OCI-LY3 (cell line): ENCODE measurements at regions not wholly inside any gene's neighbourhood (a gene's known extent, or its start where the extent isn't known, plus 50 kb on each side); places are given as distances from the start of the nearest gene placed in this dataset.
A peak's percentile ranks its signal among the peaks of the same experiment; 100 is the strongest.

Experiments used
- H2AFZ ChIP-seq: fragments of 200-600, 300-600 bp; shearing (Covaris generic); 2 replicates; pipeline ENCODE4 v1.6.0; 2014; ENCODE audit warnings: antibody characterized with exemption, low read depth, low read length
- H3K27ac ChIP-seq: fragments of 200-600, 300-600 bp; sonication (generic); 2 replicates; pipeline ENCODE4 v1.5.1; 2014; ENCODE audit warnings: mild to moderate bottlenecking, low read length, moderate library complexity, mixed read lengths
- H3K27me3 ChIP-seq: fragments of 200-600, 300-600 bp; sonication (generic); 2 replicates; pipeline ENCODE4 v1.6.1; 2014; ENCODE audit warnings: low read depth, low read length, mixed read lengths
- H3K36me3 ChIP-seq: fragments of 200-600, 300-600 bp; sonication (generic); replicated peaks from 2 replicates; pipeline ENCODE3; 2014; ENCODE audit warnings: low read depth, low read length, mixed read lengths
- H3K4me1 ChIP-seq: fragments of 300-600, 200-600 bp; sonication (generic); 2 replicates; pipeline ENCODE4 v1.6.1; 2014; ENCODE audit warnings: low read length, mixed read lengths
- H3K4me2 ChIP-seq: fragments of 200-600, 300-600 bp; sonication (generic); 2 replicates; pipeline ENCODE4 v1.6.1; 2014; ENCODE audit warnings: low read length, mixed read lengths
- H3K4me3 ChIP-seq: fragments of 300-600, 200-600 bp; sonication (generic); 2 replicates; pipeline ENCODE4 v1.5.1; 2014; ENCODE audit warnings: antibody characterized with exemption, mild to moderate bottlenecking, low read length, moderate library complexity
- H3K79me2 ChIP-seq: fragments of 300-600, 200-600 bp; shearing (Covaris generic); 2 replicates; pipeline ENCODE4 v1.6.1; 2014; ENCODE audit warnings: mild to moderate bottlenecking, low read length, mixed read lengths
- H3K9ac ChIP-seq: fragments of 300-600, 200-600 bp; shearing (Covaris generic); 2 replicates; pipeline ENCODE4 v1.6.0; 2014; ENCODE audit warnings: mild to moderate bottlenecking, low read length, moderate library complexity
- H3K9me3 ChIP-seq: fragments of 200-600, 300-600 bp; shearing (Covaris generic); 2 replicates; pipeline ENCODE4 v1.6.1; 2014; ENCODE audit warnings: low read length, mixed read lengths; ENCODE audit not compliant: insufficient read depth
- H4K20me1 ChIP-seq: fragments of 200-600, 300-600 bp; sonication (generic); 2 replicates; pipeline ENCODE4 v1.6.1; 2016; ENCODE audit warnings: low read length, mixed read lengths; ENCODE audit not compliant: insufficient read depth
- EZH2phosphoT487 ChIP-seq: fragments of 200-600 bp; shearing (Covaris generic); IDR thresholded peaks from 2 replicates; pipeline ENCODE4 v1.6.1; 2018; ENCODE audit warnings: antibody characterized with exemption, mixed run types, low read depth
- TF ChIP-seq, protein P1 (sequence below): fragments of 200-600, 300-600 bp; sonication (generic); IDR thresholded peaks from 2 replicates; pipeline ENCODE4 v1.5.1; 2014; ENCODE audit warnings: antibody characterized with exemption, low read length, low read depth

DNA sequence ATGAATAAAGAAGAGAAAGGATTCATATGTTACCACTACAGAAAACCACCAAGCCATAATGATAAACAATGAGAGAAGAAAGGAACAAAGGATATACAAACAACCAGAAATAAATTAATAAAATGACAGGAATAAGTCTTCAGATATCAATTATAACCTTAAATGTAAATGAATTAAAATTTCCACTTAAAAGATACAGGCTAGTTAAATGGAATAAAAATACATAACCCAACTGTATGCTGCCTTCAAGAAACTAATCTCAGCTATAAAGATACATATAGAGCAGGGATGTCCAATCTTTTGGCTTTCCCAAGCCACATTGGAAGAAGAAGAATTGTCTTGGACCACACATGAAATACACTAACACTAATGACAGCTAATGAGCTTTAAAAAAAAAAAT is 135.9 kb upstream of the GJE1 start:
- H3K36me3 ChIP-seq = no peaks in the 10 kb centered on the region
- H3K27me3 ChIP-seq = no peaks in the 10 kb centered on the region
- H3K4me1 ChIP-seq = no peaks in the 10 kb centered on the region
- TF ChIP-seq, protein P1, sequence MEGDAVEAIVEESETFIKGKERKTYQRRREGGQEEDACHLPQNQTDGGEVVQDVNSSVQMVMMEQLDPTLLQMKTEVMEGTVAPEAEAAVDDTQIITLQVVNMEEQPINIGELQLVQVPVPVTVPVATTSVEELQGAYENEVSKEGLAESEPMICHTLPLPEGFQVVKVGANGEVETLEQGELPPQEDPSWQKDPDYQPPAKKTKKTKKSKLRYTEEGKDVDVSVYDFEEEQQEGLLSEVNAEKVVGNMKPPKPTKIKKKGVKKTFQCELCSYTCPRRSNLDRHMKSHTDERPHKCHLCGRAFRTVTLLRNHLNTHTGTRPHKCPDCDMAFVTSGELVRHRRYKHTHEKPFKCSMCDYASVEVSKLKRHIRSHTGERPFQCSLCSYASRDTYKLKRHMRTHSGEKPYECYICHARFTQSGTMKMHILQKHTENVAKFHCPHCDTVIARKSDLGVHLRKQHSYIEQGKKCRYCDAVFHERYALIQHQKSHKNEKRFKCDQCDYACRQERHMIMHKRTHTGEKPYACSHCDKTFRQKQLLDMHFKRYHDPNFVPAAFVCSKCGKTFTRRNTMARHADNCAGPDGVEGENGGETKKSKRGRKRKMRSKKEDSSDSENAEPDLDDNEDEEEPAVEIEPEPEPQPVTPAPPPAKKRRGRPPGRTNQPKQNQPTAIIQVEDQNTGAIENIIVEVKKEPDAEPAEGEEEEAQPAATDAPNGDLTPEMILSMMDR = no peak
- TF ChIP-seq EZH2phosphoT487 = no peak
- no peak overlapping the region for H3K4me3 ChIP-seq
- no peak overlapping the region for H3K4me2 ChIP-seq
- no peak overlapping the region for H3K27ac ChIP-seq
- H4K20me1 ChIP-seq = no peaks in the 10 kb centered on the region
- H3K79me2 ChIP-seq = no peaks in the 10 kb centered on the region
- no peak overlapping the region for H2AFZ ChIP-seq
- no peaks in the 10 kb centered on the region for H3K9me3 ChIP-seq
- H3K9ac ChIP-seq = no peak overlapping the region

- Histone ChIP-seq H3K27me3 (no peaks in the 10 kb centered on the region), H2AFZ (no peak overlapping the region), H3K4me1 (no peaks in the 10 kb centered on the region), H3K27ac (no peak overlapping the region), H3K4me2 (no peak overlapping the region), H3K4me3 (no peak overlapping the region), H3K9ac (no peak overlapping the region), H3K9me3 (no peaks in the 10 kb centered on the region), H3K36me3 (no peaks in the 10 kb centered on the region), H4K20me1 (no peaks in the 10 kb centered on the region), H3K79me2 (no peaks in the 10 kb centered on the region)
- TF ChIP-seq, protein P1 = no peak
- TF ChIP-seq EZH2phosphoT487 = no peak
These were observed 140.6 kb upstream of the GJE1 start for GRCh38 chr6:141992109-141992508.

DNA sequence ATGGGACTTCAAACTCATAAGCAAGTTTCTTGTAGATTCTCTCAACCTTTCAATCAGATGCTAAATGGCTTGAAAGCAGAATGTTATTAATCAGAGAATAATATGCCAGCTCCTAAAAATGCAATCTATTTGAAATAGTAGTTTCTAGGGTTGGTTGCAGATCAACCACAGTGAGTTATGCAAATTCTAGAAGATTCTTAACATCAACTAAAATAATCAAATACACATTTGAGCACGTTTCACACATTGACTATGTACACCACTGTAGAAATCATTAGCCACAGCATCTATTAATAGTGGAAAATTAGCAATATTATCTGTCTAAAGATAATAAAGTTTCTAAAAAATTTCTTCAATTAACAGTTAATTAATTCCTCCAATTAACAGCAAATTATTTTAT is 141.9 kb upstream of the GJE1 start:
- Histone ChIP-seq H3K4me3 (no peak overlapping the region), H3K4me2 (no peak overlapping the region), H3K9me3 (no peaks in the 10 kb centered on the region), H3K4me1 (no peaks in the 10 kb centered on the region), H3K79me2 (no peaks in the 10 kb centered on the region), H3K27me3 (no peaks in the 10 kb centered on the region), H3K36me3 (no peaks in the 10 kb centered on the region), H2AFZ (no peak overlapping the region), H3K27ac (no peak overlapping the region), H4K20me1 (no peaks in the 10 kb centered on the region), H3K9ac (no peak overlapping the region)
- no peak for TF ChIP-seq EZH2phosphoT487
- TF ChIP-seq, protein P1 = no peak

GRCh38 chr6:141989706-141989959 is 143.1 kb upstream of the GJE1 start:
- H3K27me3 ChIP-seq = no peaks in the 10 kb centered on the region
- H3K9ac ChIP-seq = no peak overlapping the region
- peak overlapping the region; percentile 50; the same call in 1 of the 2 replicates for H2AFZ ChIP-seq
- H3K4me3 ChIP-seq = no peak overlapping the region
- no peak overlapping the region for H3K4me2 ChIP-seq
- H3K9me3 ChIP-seq = no peaks in the 10 kb centered on the region
- H3K27ac ChIP-seq = no peak overlapping the region
- H3K79me2 ChIP-seq = no peaks in the 10 kb centered on the region
- no peaks in the 10 kb centered on the region for H3K4me1 ChIP-seq
- no peaks in the 10 kb centered on the region for H4K20me1 ChIP-seq
- H3K36me3 ChIP-seq = no peaks in the 10 kb centered on the region
- TF ChIP-seq, protein P1 = no peak
- no peak for TF ChIP-seq EZH2phosphoT487
